ENCODE measurements at regions not wholly inside any gene's neighbourhood (a gene's known extent, or its start where the extent isn't known, plus 50 kb on each side); places are given as distances from the start of the nearest gene placed in this dataset.

- no peak for TF ChIP-seq PAX5 (IDR thresholded peaks at IDR 0.05; ENCODE audit: insufficient read depth, low read length, severe bottlenecking)
- TF ChIP-seq POLR2A (IDR thresholded peaks at IDR 0.05; ENCODE audit: low read depth, low read length): no peak
- TF ChIP-seq SPI1 (IDR thresholded peaks at IDR 0.05; ENCODE audit: low read depth, low read length): no peak
- no peak for TF ChIP-seq TAF1 (IDR thresholded peaks at IDR 0.05; ENCODE audit: low read depth, low read length)
- no peak for TF ChIP-seq POU2F2 (IDR thresholded peaks at IDR 0.05; ENCODE audit: low read depth, low read length)
- TF ChIP-seq POLR2AphosphoS5 (IDR thresholded peaks at IDR 0.05; ENCODE audit: low read depth, low read length): no peak
- DNase-seq (ENCODE audit: insufficient read length, low spot score): no peak
- no peak for FAIRE-seq
Observed at GRCh38 chr16:65855171-65856145, 511.0 kb upstream of the CDH5 start.

- FAIRE-seq (no peak), DNase-seq (ENCODE audit: insufficient read length, low spot score) (no peak)
- TF ChIP-seq SPI1 (IDR thresholded peaks at IDR 0.05; ENCODE audit: low read depth, low read length): no peak
- no peak for TF ChIP-seq POU2F2 (IDR thresholded peaks at IDR 0.05; ENCODE audit: low read depth, low read length)
- TF ChIP-seq TAF1 (IDR thresholded peaks at IDR 0.05; ENCODE audit: low read depth, low read length): no peak
- TF ChIP-seq POLR2A (IDR thresholded peaks at IDR 0.05; ENCODE audit: low read depth, low read length): no peak
- TF ChIP-seq POLR2AphosphoS5 (IDR thresholded peaks at IDR 0.05; ENCODE audit: low read depth, low read length): no peak
Observed at GRCh38 chr16:65846210-65846602, 520.3 kb upstream of the CDH5 start.

DNA sequence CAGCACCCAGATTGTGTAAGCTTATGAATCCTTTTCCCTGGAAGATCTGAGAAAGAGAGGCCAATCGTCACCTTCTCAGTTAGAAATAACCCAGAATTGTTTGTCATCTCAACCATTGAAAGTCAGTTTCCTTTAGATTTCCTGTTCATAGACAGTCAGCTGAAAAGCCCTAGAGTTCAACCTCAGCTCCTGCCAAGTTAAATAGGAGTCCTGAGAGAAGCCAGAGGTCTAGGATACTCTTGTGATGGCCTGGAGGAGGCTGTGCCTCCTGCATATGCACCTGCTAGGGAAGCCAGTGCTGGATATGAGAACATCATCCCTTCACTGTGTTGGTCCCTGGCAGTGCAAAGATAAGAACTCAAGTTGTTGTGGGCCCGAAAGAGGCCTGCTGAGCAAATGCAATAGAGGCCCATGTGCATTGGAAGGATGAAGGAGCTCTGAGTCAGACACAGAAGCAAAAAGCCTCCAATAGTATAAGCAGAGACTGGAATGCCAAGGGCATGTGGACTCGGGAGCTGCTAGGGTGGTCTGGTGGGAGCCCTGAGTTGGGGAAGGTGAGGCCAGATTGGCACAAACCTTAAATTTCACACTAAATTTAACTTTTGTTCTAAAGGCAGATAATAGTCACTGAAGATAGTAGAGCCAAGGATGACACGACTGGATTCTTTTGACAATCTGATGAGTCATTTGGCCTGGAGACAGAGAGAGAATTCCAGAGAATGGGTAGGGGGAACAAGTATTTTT, 520.9 kb upstream of the CDH5 start:
- TF ChIP-seq POU2F2 (IDR thresholded peaks at IDR 0.05; ENCODE audit: low read depth, low read length): no peak
- FAIRE-seq (no peak), DNase-seq (ENCODE audit: insufficient read length, low spot score) (no peak)

GRCh38 chr16:65843941-65844340, 522.5 kb upstream of the CDH5 start:
- TF ChIP-seq PAX5 (IDR thresholded peaks at IDR 0.05; ENCODE audit: insufficient read depth, low read length, severe bottlenecking) (no peak), TAF1 (IDR thresholded peaks at IDR 0.05; ENCODE audit: low read depth, low read length) (no peak), POLR2AphosphoS5 (IDR thresholded peaks at IDR 0.05; ENCODE audit: low read depth, low read length) (no peak), POLR2A (IDR thresholded peaks at IDR 0.05; ENCODE audit: low read depth, low read length) (no peak), POU2F2 (IDR thresholded peaks at IDR 0.05; ENCODE audit: low read depth, low read length) (no peak), SPI1 (IDR thresholded peaks at IDR 0.05; ENCODE audit: low read depth, low read length) (no peak)
- no peak for FAIRE-seq

GRCh38 chr16:65842067-65842466, 524.4 kb upstream of the CDH5 start:
- DNase-seq (ENCODE audit: insufficient read length, low spot score): no peak
- no peak for FAIRE-seq
- TF ChIP-seq PAX5 (IDR thresholded peaks at IDR 0.05; ENCODE audit: insufficient read depth, low read length, severe bottlenecking) (no peak), POLR2A (IDR thresholded peaks at IDR 0.05; ENCODE audit: low read depth, low read length) (no peak), SPI1 (IDR thresholded peaks at IDR 0.05; ENCODE audit: low read depth, low read length) (no peak), POLR2AphosphoS5 (IDR thresholded peaks at IDR 0.05; ENCODE audit: low read depth, low read length) (no peak), POU2F2 (IDR thresholded peaks at IDR 0.05; ENCODE audit: low read depth, low read length) (no peak), TAF1 (IDR thresholded peaks at IDR 0.05; ENCODE audit: low read depth, low read length) (no peak)

More at GRCh38 chr16:65843941-65844340, 522.5 kb upstream of the CDH5 start:
- no peak for DNase-seq (ENCODE audit: insufficient read length, low spot score)

DNA sequence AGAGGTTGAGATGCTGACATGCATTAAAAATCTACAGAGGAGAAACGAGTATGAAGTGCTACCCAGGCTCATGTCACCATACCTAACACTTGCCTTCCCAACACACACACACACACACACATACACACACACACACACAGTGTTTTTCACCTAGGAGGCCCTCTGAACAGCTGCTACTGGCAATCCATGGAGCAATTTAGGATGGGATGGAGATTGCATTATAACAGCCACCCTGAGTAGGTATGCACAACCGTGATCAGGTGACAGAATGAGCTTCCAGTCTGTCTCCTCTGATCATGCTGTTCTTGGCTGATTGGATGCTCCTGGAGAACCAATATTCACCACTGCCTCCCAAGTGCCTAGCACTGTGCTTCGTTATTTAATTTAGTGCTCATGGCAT, 528.5 kb upstream of the CDH5 start:
- TF ChIP-seq SPI1 (IDR thresholded peaks at IDR 0.05; ENCODE audit: low read depth, low read length) (no peak), PAX5 (IDR thresholded peaks at IDR 0.05; ENCODE audit: insufficient read depth, low read length, severe bottlenecking) (no peak), POLR2AphosphoS5 (IDR thresholded peaks at IDR 0.05; ENCODE audit: low read depth, low read length) (no peak)
- DNase-seq (ENCODE audit: insufficient read length, low spot score) (no peak), FAIRE-seq (no peak)

- DNase-seq (ENCODE audit: insufficient read length, low spot score) (no peak), FAIRE-seq (no peak)
- TF ChIP-seq TAF1 (IDR thresholded peaks at IDR 0.05; ENCODE audit: low read depth, low read length) (no peak), POLR2AphosphoS5 (IDR thresholded peaks at IDR 0.05; ENCODE audit: low read depth, low read length) (no peak), POU2F2 (IDR thresholded peaks at IDR 0.05; ENCODE audit: low read depth, low read length) (no peak), PAX5 (IDR thresholded peaks at IDR 0.05; ENCODE audit: insufficient read depth, low read length, severe bottlenecking) (no peak)
Observed at GRCh38 chr16:65837464-65837863, 529.0 kb upstream of the CDH5 start.

- DNase-seq (ENCODE audit: insufficient read length, low spot score) (no peak), FAIRE-seq (no peak)
- no peak for TF ChIP-seq SPI1 (IDR thresholded peaks at IDR 0.05; ENCODE audit: low read depth, low read length)
Observed at GRCh38 chr16:65834688-65835087, 531.8 kb upstream of the CDH5 start.

GRCh38 chr16:65833171-65833871, 533.2 kb upstream of the CDH5 start:
- FAIRE-seq (no peak), DNase-seq (ENCODE audit: insufficient read length, low spot score) (no peak)

GRCh38 chr16:65832679-65833078, 533.8 kb upstream of the CDH5 start:
- TF ChIP-seq POLR2A (IDR thresholded peaks at IDR 0.05; ENCODE audit: low read depth, low read length) (no peak), SPI1 (IDR thresholded peaks at IDR 0.05; ENCODE audit: low read depth, low read length) (no peak), POU2F2 (IDR thresholded peaks at IDR 0.05; ENCODE audit: low read depth, low read length) (no peak), TAF1 (IDR thresholded peaks at IDR 0.05; ENCODE audit: low read depth, low read length) (no peak), PAX5 (IDR thresholded peaks at IDR 0.05; ENCODE audit: insufficient read depth, low read length, severe bottlenecking) (no peak), POLR2AphosphoS5 (IDR thresholded peaks at IDR 0.05; ENCODE audit: low read depth, low read length) (no peak)
- DNase-seq (ENCODE audit: insufficient read length, low spot score) (no peak), FAIRE-seq (no peak)

More at GRCh38 chr16:65833171-65833871, 533.2 kb upstream of the CDH5 start:
- no peak for TF ChIP-seq TAF1 (IDR thresholded peaks at IDR 0.05; ENCODE audit: low read depth, low read length)
